NT2/D1 (cell line): ENCODE measurements at regions not wholly inside any gene's neighbourhood (a gene's known extent, or its start where the extent isn't known, plus 50 kb on each side); places are given as distances from the start of the nearest gene placed in this dataset.

Experiments used
- SUZ12 ChIP-seq: IDR thresholded peaks from 2 replicates; pipeline ENCODE4 v1.6.1; 2011; ENCODE audit not compliant: insufficient read length, insufficient read depth; ENCODE audit errors: extremely low read depth
- ZNF274 ChIP-seq: IDR thresholded peaks from 2 replicates; pipeline ENCODE4 v1.6.1; 2011; ENCODE audit warnings: mild to moderate bottlenecking, low read depth, low read length

DNA sequence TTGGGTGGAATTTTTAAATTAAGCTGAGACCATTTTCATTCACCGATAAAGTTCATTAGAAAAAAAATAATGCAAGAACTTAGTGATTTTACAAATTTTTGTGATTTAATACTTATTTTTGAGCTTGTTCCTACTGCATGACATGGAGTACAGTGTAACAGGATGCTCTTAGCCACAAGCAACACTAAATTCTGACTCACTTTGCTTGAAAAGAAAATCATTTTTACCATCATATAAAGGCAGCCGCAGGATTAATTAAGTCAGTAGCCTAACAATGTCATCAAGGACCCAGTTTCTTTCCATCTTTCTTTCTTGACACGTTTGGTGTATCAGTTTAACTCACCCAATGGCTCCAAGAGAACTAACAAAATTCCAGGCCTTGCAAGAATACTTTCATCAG, 540.3 kb upstream of the LUZP2 start:
- TF ChIP-seq ZNF274, result no peak
- no peak for TF ChIP-seq SUZ12
